ENCODE measurements at regions not wholly inside any gene's neighbourhood (a gene's known extent, or its start where the extent isn't known, plus 50 kb on each side); places are given as distances from the start of the nearest gene placed in this dataset.

GRCh38 chr20:39640147-39640546 lies 678.0 kb downstream of the DHX35 start:
- ChIA-PET POLR2A (ENCODE audit: unreplicated experiment) (no interaction called here), CTCF (interaction anchor here (0.6 kb wide), 1 partner anchor 9 kb away, joined by 3 read pairs; no protein-coding TSS in a partner anchor)
- DNase-seq (no peak), ATAC-seq (no peak)
- Histone ChIP-seq H3K4me3 (ENCODE audit: low read length) (no peak overlapping the region), H3K4me1 (ENCODE audit: insufficient read depth, low read length) (no peaks in the 10 kb centered on the region), H3K4me2 (ENCODE audit: low read length) (no peak overlapping the region), H3K9me3 (ENCODE audit: low read length) (peaks cover 36% of the 10 kb centered on the region), H3K27me3 (ENCODE audit: low read length) (no peaks in the 10 kb centered on the region), H3K79me2 (ENCODE audit: low read length) (no peaks in the 10 kb centered on the region), H3K9ac (ENCODE audit: low read length) (no peak overlapping the region), H3K36me3 (ENCODE audit: low read depth, low read length) (no peaks in the 10 kb centered on the region), H2AFZ (ENCODE audit: low read length) (no peak overlapping the region), H3F3A (ENCODE audit: low read length, unreplicated experiment) (no peaks in the 10 kb centered on the region), H3K27ac (ENCODE audit: low read length) (no peak overlapping the region), H3K9me2 (replicated peaks; ENCODE audit: low read length) (no peaks in the 10 kb centered on the region), H4K20me1 (ENCODE audit: low read length) (no peaks in the 10 kb centered on the region)
- intact Hi-C loops (cut with micrococcal nuclease), result no loop called here
- TF ChIP-seq EZH2phosphoT487 (IDR thresholded peaks at IDR 0.05; ENCODE audit: borderline replicate concordance, low read length), result no peak
- no peak for TF ChIP-seq EZH2 (IDR thresholded peaks at IDR 0.05; ENCODE audit: low read length, unreplicated experiment)
- TF ChIP-seq CTCF (conservative IDR thresholded peaks at IDR 0.05; ENCODE audit: low read depth, low read length), result no peak
- no TSS peak for BruUV-seq (replicated peaks)

GRCh38 chr20:39638731-39639130 lies 676.6 kb downstream of the DHX35 start:
- no peak overlapping the region for H3K4me2 ChIP-seq (ENCODE audit: low read length)
- CTCF ChIA-PET, result no interaction called here
- no peaks in the 10 kb centered on the region for H3K79me2 ChIP-seq (ENCODE audit: low read length)
- BruUV-seq (replicated peaks), result no TSS peak
- TF ChIP-seq CTCF (conservative IDR thresholded peaks at IDR 0.05; ENCODE audit: low read depth, low read length), result no peak
- no peak for TF ChIP-seq EZH2 (IDR thresholded peaks at IDR 0.05; ENCODE audit: low read length, unreplicated experiment)
- no peak for TF ChIP-seq EZH2phosphoT487 (IDR thresholded peaks at IDR 0.05; ENCODE audit: borderline replicate concordance, low read length)
- no peaks in the 10 kb centered on the region for H3K27me3 ChIP-seq (ENCODE audit: low read length)
- intact Hi-C loops (cut with micrococcal nuclease), result no loop called here
- H3K27ac ChIP-seq (ENCODE audit: low read length), result no peak overlapping the region
- ATAC-seq (no peak), DNase-seq (no peak)
- H3K9me3 ChIP-seq (ENCODE audit: low read length), result peaks cover 28% of the 10 kb centered on the region
- H4K20me1 ChIP-seq (ENCODE audit: low read length), result no peaks in the 10 kb centered on the region
- no peak overlapping the region for H3K9ac ChIP-seq (ENCODE audit: low read length)
- H3K36me3 ChIP-seq (ENCODE audit: low read depth, low read length), result no peaks in the 10 kb centered on the region
- H2AFZ ChIP-seq (ENCODE audit: low read length), result no peak overlapping the region
- H3K4me3 ChIP-seq (ENCODE audit: low read length), result no peak overlapping the region
- POLR2A ChIA-PET (ENCODE audit: unreplicated experiment), result no interaction called here
- H3F3A ChIP-seq (ENCODE audit: low read length, unreplicated experiment), result no peaks in the 10 kb centered on the region
- no peaks in the 10 kb centered on the region for H3K9me2 ChIP-seq (replicated peaks; ENCODE audit: low read length)
- no peaks in the 10 kb centered on the region for H3K4me1 ChIP-seq (ENCODE audit: insufficient read depth, low read length)

GRCh38 chr20:39633689-39634088 lies 671.5 kb downstream of the DHX35 start:
- BruUV-seq (replicated peaks), result no TSS peak
- Histone ChIP-seq H3K27me3 (ENCODE audit: low read length) (no peaks in the 10 kb centered on the region), H3K9me3 (ENCODE audit: low read length) (peaks cover 41% of the 10 kb centered on the region), H2AFZ (ENCODE audit: low read length) (no peak overlapping the region), H3K4me1 (ENCODE audit: insufficient read depth, low read length) (no peaks in the 10 kb centered on the region), H3K36me3 (ENCODE audit: low read depth, low read length) (no peaks in the 10 kb centered on the region), H3K79me2 (ENCODE audit: low read length) (no peaks in the 10 kb centered on the region), H3K27ac (ENCODE audit: low read length) (no peak overlapping the region), H3K9ac (ENCODE audit: low read length) (no peak overlapping the region), H3K4me3 (ENCODE audit: low read length) (no peak overlapping the region), H3K9me2 (replicated peaks; ENCODE audit: low read length) (no peaks in the 10 kb centered on the region), H4K20me1 (ENCODE audit: low read length) (no peaks in the 10 kb centered on the region), H3F3A (ENCODE audit: low read length, unreplicated experiment) (no peaks in the 10 kb centered on the region), H3K4me2 (ENCODE audit: low read length) (no peak overlapping the region)
- TF ChIP-seq EZH2 (IDR thresholded peaks at IDR 0.05; ENCODE audit: low read length, unreplicated experiment) (no peak), CTCF (conservative IDR thresholded peaks at IDR 0.05; ENCODE audit: low read depth, low read length) (no peak), EZH2phosphoT487 (IDR thresholded peaks at IDR 0.05; ENCODE audit: borderline replicate concordance, low read length) (no peak)
- CTCF ChIA-PET, result no interaction called here
- POLR2A ChIA-PET (ENCODE audit: unreplicated experiment), result no interaction called here
- DNase-seq (no peak), ATAC-seq (no peak)
- intact Hi-C loops (cut with micrococcal nuclease), result no loop called here
